ENCODE measurements at regions not wholly inside any gene's neighbourhood (a gene's known extent, or its start where the extent isn't known, plus 50 kb on each side); places are given as distances from the start of the nearest gene placed in this dataset.

GRCh38 chr7:52026140-52026539 is 709.5 kb upstream of the COBL start:
- TF ChIP-seq PKNOX1 (IDR thresholded peaks at IDR 0.05) (no peak), L3MBTL2 (conservative IDR thresholded peaks at IDR 0.05) (no peak), LEF1 (IDR thresholded peaks at IDR 0.05; ENCODE audit: borderline replicate concordance) (no peak), ZNF384 (IDR thresholded peaks at IDR 0.05) (no peak), SP1 (IDR thresholded peaks at IDR 0.05) (no peak), BHLHE40 (IDR thresholded peaks at IDR 0.05; ENCODE audit: borderline replicate concordance) (no peak), FOXM1 (IDR thresholded peaks at IDR 0.05; ENCODE audit: borderline replicate concordance) (no peak), NFRKB (IDR thresholded peaks at IDR 0.05) (no peak), HDGF (IDR thresholded peaks at IDR 0.05; ENCODE audit: borderline replicate concordance) (no peak), ELF4 (IDR thresholded peaks at IDR 0.05) (no peak), TARDBP (IDR thresholded peaks at IDR 0.05) (no peak), FOXK2 (IDR thresholded peaks at IDR 0.05) (no peak)

All from HEK293T (cell line).